A549 (cell line): ENCODE measurements at regions not wholly inside any gene's neighbourhood (a gene's known extent, or its start where the extent isn't known, plus 50 kb on each side); places are given as distances from the start of the nearest gene placed in this dataset.

ENCODE experiments used
- ATAC-seq, 2 experiments: fragments of 200-7000 bp in 1 of 2; fragments of >200 bp in 1 of 2; cut with Nextera tagmentation in 1 of 2; cut with Tn5 transposase in 1 of 2; 3 replicates each; pipeline versions ENCODE4 v1.8.0 to v1.9.1; 2018 to 2020; ENCODE audit warnings: mild to moderate bottlenecking in 1 of 2, moderate library complexity in 1 of 2
- CTCF ChIA-PET: fragments of 300-600 bp; sonication (Branson Sonifier 250); formaldehyde crosslinking; extraction: SDS; loops from one replicate; lab custom pipeline; 2021; ENCODE audit warnings: antibody characterized with exemption, inconsistent platforms; lab: Yijun Ruan, JAX
- POLR2A ChIA-PET: fragments of 350-600 bp; formaldehyde crosslinking; extraction: SDS; loops from one replicate; lab custom pipeline; 2021; ENCODE audit warnings: antibody characterized with exemption, inconsistent platforms; lab: Yijun Ruan, JAX
- DNase-seq, 2 experiments: peaks; one replicate each; pipeline versions ENCODE4 v3.0.0 to v3.0.0-alpha.2; 2011 to 2016; ENCODE audit warnings: low read depth in 1 of 2, low spot score in 1 of 2
- FAIRE-seq: peaks from 2 replicates; lab custom pipeline; 2011; peaks lifted over from hg19 to GRCh38; lab: Jason Lieb, UNC
- H3K27ac ChIP-seq, 2 experiments: fragments of >200 bp; sonication (Bioruptor Twin); formaldehyde crosslinking; 3 replicates each; pipeline ENCODE4 v1.5.1; 2016 to 2017
- H3K4me1 ChIP-seq: fragments of >200 bp; sonication (Bioruptor Twin); formaldehyde crosslinking; 3 replicates; pipeline ENCODE4 v1.6.1; 2016
- H3K4me2 ChIP-seq: fragments of >200 bp; sonication (Bioruptor Twin); formaldehyde crosslinking; 3 replicates; pipeline ENCODE4 v1.6.1; 2016
- H3K4me3 ChIP-seq: fragments of >200 bp; sonication (Bioruptor Twin); formaldehyde crosslinking; 3 replicates; pipeline ENCODE4 v1.5.1; 2016
- H3K9me3 ChIP-seq: fragments of >200 bp; sonication (Bioruptor Twin); formaldehyde crosslinking; 3 replicates; pipeline ENCODE4 v1.6.1; 2016
- CBX8 ChIP-seq: fragments of 200-600 bp; sonication (generic); IDR thresholded peaks from 2 replicates; pipeline ENCODE4 v1.6.1; 2016
- CEBPB ChIP-seq, 2 experiments: fragments of >200 bp in 1 of 2; sonication (Bioruptor Twin) in 1 of 2; formaldehyde crosslinking in 1 of 2; IDR thresholded peaks; 2 replicates each; pipeline ENCODE4 v1.6.1; 2012 to 2016
- CHD2 ChIP-seq: fragments of 150-350 bp; IDR thresholded peaks from 2 replicates; pipeline ENCODE4 v1.6.1; 2014; ENCODE audit warnings: low read length; ENCODE audit not compliant: partially characterized antibody
- CHD4 ChIP-seq: fragments of 200-600 bp; sonication (generic); IDR thresholded peaks from 2 replicates; pipeline ENCODE4 v1.6.1; 2016; ENCODE audit warnings: antibody characterized with exemption, mild to moderate bottlenecking, borderline replicate concordance
- CTCF ChIP-seq: fragments of >200 bp; sonication (Bioruptor Twin); formaldehyde crosslinking; IDR thresholded peaks from 3 replicates; pipeline ENCODE4 v1.5.1; 2016
- ELK1 ChIP-seq: fragments of 150-350 bp; IDR thresholded peaks from 2 replicates; pipeline ENCODE4 v1.6.1; 2014; ENCODE audit warnings: low read depth, mild to moderate bottlenecking, low read length
- FOSB ChIP-seq: fragments of 250-450 bp; sonication (Bioruptor Pico); IDR thresholded peaks from 2 replicates; pipeline ENCODE4 v1.5.0; 2020; ENCODE audit warnings: mild to moderate bottlenecking, moderate library complexity
- HEYL ChIP-seq: fragments of 250-450 bp; sonication (Bioruptor Pico); IDR thresholded peaks from 2 replicates; pipeline ENCODE4 v1.8.0; 2021; ENCODE audit warnings: mild to moderate bottlenecking, moderate library complexity
- HOXA7 ChIP-seq: fragments of 250-450 bp; sonication (Bioruptor Pico); IDR thresholded peaks from 2 replicates; pipeline ENCODE4 v1.5.0; 2020; ENCODE audit warnings: mild to moderate bottlenecking, moderate library complexity
- HOXB13 ChIP-seq: fragments of 250-450 bp; sonication (Bioruptor Pico); IDR thresholded peaks from 2 replicates; pipeline ENCODE4 v1.5.0; 2020; ENCODE audit warnings: low read depth, mild to moderate bottlenecking, moderate library complexity
- HOXB5 ChIP-seq: fragments of 250-450 bp; sonication (Bioruptor Pico); IDR thresholded peaks from 2 replicates; pipeline ENCODE4 v1.5.0; 2020; ENCODE audit warnings: mild to moderate bottlenecking, moderate library complexity
- JUN ChIP-seq, 2 experiments: fragments of >200 bp; sonication (Bioruptor Twin); formaldehyde crosslinking; IDR thresholded peaks; 2 replicates in 1 of 2; 3 replicates in 1 of 2; pipeline ENCODE4 v1.6.1; 2016 to 2017
- MAFK ChIP-seq: fragments of 450-650 bp; IDR thresholded peaks from 2 replicates; pipeline ENCODE4 v1.6.1; 2014; ENCODE audit not compliant: partially characterized antibody
- MAX ChIP-seq: IDR thresholded peaks from 2 replicates; pipeline ENCODE4 v1.6.1; 2012
- NR3C1 ChIP-seq: fragments of >200 bp; sonication (Bioruptor Twin); formaldehyde crosslinking; IDR thresholded peaks from 3 replicates; pipeline ENCODE4 v1.6.1; 2017
- POLR2AphosphoS2 ChIP-seq: conservative IDR thresholded peaks from 2 replicates; pipeline ENCODE4 v1.6.1; 2012; ENCODE audit warnings: low read length, improper control_type of control experiment, inconsistent platforms
- RAD21 ChIP-seq, 2 experiments: fragments of >200 bp in 1 of 2; sonication (Bioruptor Twin) in 1 of 2; formaldehyde crosslinking in 1 of 2; IDR thresholded peaks in 1 of 2; conservative IDR thresholded peaks in 1 of 2; 2 replicates in 1 of 2; 3 replicates in 1 of 2; pipeline ENCODE4 v1.6.1; 2012 to 2018; ENCODE audit warnings: inconsistent platforms in 1 of 2
- REST ChIP-seq: fragments of 200-600 bp; sonication (generic); IDR thresholded peaks from 2 replicates; pipeline ENCODE4 v1.6.1; 2016; ENCODE audit warnings: antibody characterized with exemption, mild to moderate bottlenecking, moderate library complexity
- RFX5 ChIP-seq: fragments of 450-650 bp; IDR thresholded peaks from 2 replicates; pipeline ENCODE4 v1.7.1; 2014; ENCODE audit warnings: antibody characterized with exemption, mild to moderate bottlenecking, moderate library complexity
- SMC3 ChIP-seq: fragments of >200 bp; sonication (Bioruptor Twin); formaldehyde crosslinking; IDR thresholded peaks from 3 replicates; pipeline ENCODE4 v1.6.1; 2018; ENCODE audit warnings: inconsistent platforms
- USF2 ChIP-seq: fragments of 450-650 bp; IDR thresholded peaks from 2 replicates; pipeline ENCODE4 v1.6.1; 2014; ENCODE audit warnings: antibody characterized with exemption
- ZFP36 ChIP-seq: fragments of 450-650 bp; IDR thresholded peaks from 2 replicates; pipeline ENCODE4 v1.6.1; 2014; ENCODE audit warnings: borderline replicate concordance; ENCODE audit not compliant: partially characterized antibody
- WGBS: methylation state at CpG from one replicate; pipeline ENCODE4 v1.1.6; 2017; ENCODE audit errors: missing lambda C conversion rate; 5-methylcytosine and 5-hydroxymethylcytosine counted together

- Histone ChIP-seq H3K4me3 (no peak overlapping the region), H3K4me1 (no peaks in the 10 kb centered on the region), H3K4me2 (no peak overlapping the region), H3K27ac (no peak overlapping the region), H3K9me3 (no peaks in the 10 kb centered on the region)
- ATAC-seq (no peak), FAIRE-seq (no peak), DNase-seq (no peak)
- CTCF ChIA-PET: interaction anchor here (1.4 kb wide), 1 partner anchor 790 kb away, joined by 3 read pairs; no protein-coding TSS in a partner anchor
- 19% methylated on average over 6 of the region's 6 CpGs for WGBS
- TF ChIP-seq HOXA7 (no peak), NR3C1 (no peak), HOXB13 (CRISPR knock-in tag) (no peak), HEYL (CRISPR knock-in tag) (no peak), REST (no peak), CHD4 (no peak), ZFP36 (no peak), MAX (no peak), CHD2 (no peak)
- POLR2A ChIA-PET: no interaction called here
Measured at GRCh38 chr11:15818132-15818842, 538.1 kb downstream of the SOX6 start.

- no peak overlapping the region for H3K4me2 ChIP-seq
- H3K27ac ChIP-seq: no peak overlapping the region
- no peaks in the 10 kb centered on the region for H3K9me3 ChIP-seq
- 21% methylated on average over 7 of the region's 8 CpGs for WGBS
- H3K4me3 ChIP-seq: no peak overlapping the region
- ATAC-seq: peak; percentile 89 to 97
- no peaks in the 10 kb centered on the region for H3K4me1 ChIP-seq
- peak; percentile 41 to 60 for DNase-seq
- CTCF ChIA-PET: interaction anchor here (0.6 to 3.1 kb wide), 26 partner anchors 11 to 800 kb away, joined by 3 to 36 read pairs (median 3); no protein-coding TSS in a partner anchor
- no peak for FAIRE-seq
- POLR2A ChIA-PET: no interaction called here
- TF ChIP-seq MAFK (no peak), ELK1 (no peak), FOSB (CRISPR knock-in tag) (no peak), CHD4 (no peak), RAD21 (conservative IDR thresholded peaks at IDR 0.05 in 1 of 2, IDR thresholded peaks at IDR 0.05 in 1 of 2) (peak; percentile 69 to 71), CTCF (peak; percentile 69), REST (no peak), CHD2 (no peak), CBX8 (no peak), POLR2AphosphoS2 (no peak), ZFP36 (no peak), HOXB5 (CRISPR knock-in tag) (no peak), RFX5 (no peak), SMC3 (peak; percentile 78), CEBPB (IDR thresholded peaks at IDR 0.05) (no peak), USF2 (no peak), JUN (IDR thresholded peaks at IDR 0.05) (no peak)
Measured at GRCh38 chr11:15819679-15820286, 536.6 kb downstream of the SOX6 start.
